Psoas muscle (tissue), 7 donors: ENCODE measurements at regions not wholly inside any gene's neighbourhood (a gene's known extent, or its start where the extent isn't known, plus 50 kb on each side); places are given as distances from the start of the nearest gene placed in this dataset.

Experiments used
- ATAC-seq, 4 donors: fragments of 200-7000 bp; cut with Tn5 transposase; one replicate each; pipeline ENCODE4 v1.9.1; 2020; ENCODE audit warnings: moderate library complexity in 3 of 4, mild to moderate bottlenecking in 2 of 4
- DNase-seq, 2 donors: peaks; one replicate each; pipeline ENCODE4 v3.0.0-alpha.2; 2020
- H3K27ac ChIP-seq: fragments of 200-600 bp; one replicate; pipeline ENCODE4 v1.8.0; 2022
- H3K27me3 ChIP-seq, 3 donors: fragments of 200-600 bp in 1 of 3; one replicate each; pipeline versions ENCODE4 v1.6.1 to v1.8.0; 2013 to 2022; ENCODE audit warnings: low read length in 2 of 3, mild to moderate bottlenecking in 2 of 3, moderate library complexity in 1 of 3; ENCODE audit not compliant: insufficient read depth in 3 of 3
- H3K36me3 ChIP-seq, 2 donors: fragments of 200-600 bp in 1 of 2; one replicate each; pipeline versions ENCODE4 v1.6.1 to v1.8.0; 2013 to 2022; ENCODE audit warnings: low read depth in 1 of 2, mild to moderate bottlenecking in 1 of 2, moderate library complexity in 1 of 2; ENCODE audit not compliant: insufficient read depth in 1 of 2
- H3K4me1 ChIP-seq: fragments of 200-600 bp; one replicate; pipeline ENCODE4 v1.8.0; 2022
- H3K4me3 ChIP-seq: fragments of 200-600 bp; one replicate; pipeline ENCODE4 v1.8.0; 2022; ENCODE audit warnings: mild to moderate bottlenecking
- H3K9me3 ChIP-seq: fragments of 200-600 bp; one replicate; pipeline ENCODE4 v1.8.0; 2022
- WGBS, 3 donors: extraction: QIAGEN DNeasy Blood & Tissue Kit; methylation state at CpG; one replicate each; pipeline versions ENCODE4 v1.1.6 to v1.1.7; 2013; 5-methylcytosine and 5-hydroxymethylcytosine counted together
- intact Hi-C, 2 donors: fragments of 100-400 bp; cut with DNase I; formaldehyde crosslinking; loops; one replicate each; pipeline versions ENCODE4 v1.11.0 to v1.14.2; 2022
- TF ChIP-seq, protein P1 (sequence below): fragments of 200-600 bp; IDR thresholded peaks from one replicate; pipeline ENCODE4 v1.8.0; 2022; ENCODE audit warnings: antibody characterized with exemption
- donor health status: healthy with polysubstance abuse.
- donor health status: DM: no; HTN: no; CAD: no; lungs with moderate emphysema.
- donor health status: Bipolar disorder and iron deficiency.
- donor health status: healthy.
- donor health status: DM: yes; HTN: yes; CAD: no.
- donor health status: DM: no; HTN: no; CAD: no.
- donor health status: DM: yes; HTN: yes; CAD: no.

DNA sequence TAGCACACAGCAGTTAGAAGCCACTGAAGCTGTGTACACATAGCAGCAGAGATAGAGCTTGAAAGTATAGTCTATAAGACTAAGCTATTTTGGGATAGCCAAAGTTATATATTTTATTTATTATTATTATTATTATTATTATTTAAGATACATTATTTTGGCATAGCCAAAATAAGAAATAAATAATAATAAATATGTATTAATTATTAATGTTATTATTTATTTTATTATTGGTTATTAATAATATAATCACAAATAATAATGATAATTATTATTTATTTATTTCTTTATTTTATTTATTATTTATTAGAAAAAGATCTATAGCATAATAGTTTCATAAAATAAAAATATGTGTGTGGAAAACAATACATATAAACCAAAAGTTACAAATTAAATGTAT lies 107.2 kb upstream of the FOXK1 start:
- Histone ChIP-seq H3K4me1 (no peaks in the 10 kb centered on the region), H3K36me3 (no peaks in the 10 kb centered on the region), H3K9me3 (no peaks in the 10 kb centered on the region), H3K4me3 (no peak overlapping the region), H3K27ac (no peak overlapping the region), H3K27me3 (no peaks in the 10 kb centered on the region)
- intact Hi-C loops, result no loop called here
- no peak for ATAC-seq
- DNase-seq, result no peak
- TF ChIP-seq, protein P1, sequence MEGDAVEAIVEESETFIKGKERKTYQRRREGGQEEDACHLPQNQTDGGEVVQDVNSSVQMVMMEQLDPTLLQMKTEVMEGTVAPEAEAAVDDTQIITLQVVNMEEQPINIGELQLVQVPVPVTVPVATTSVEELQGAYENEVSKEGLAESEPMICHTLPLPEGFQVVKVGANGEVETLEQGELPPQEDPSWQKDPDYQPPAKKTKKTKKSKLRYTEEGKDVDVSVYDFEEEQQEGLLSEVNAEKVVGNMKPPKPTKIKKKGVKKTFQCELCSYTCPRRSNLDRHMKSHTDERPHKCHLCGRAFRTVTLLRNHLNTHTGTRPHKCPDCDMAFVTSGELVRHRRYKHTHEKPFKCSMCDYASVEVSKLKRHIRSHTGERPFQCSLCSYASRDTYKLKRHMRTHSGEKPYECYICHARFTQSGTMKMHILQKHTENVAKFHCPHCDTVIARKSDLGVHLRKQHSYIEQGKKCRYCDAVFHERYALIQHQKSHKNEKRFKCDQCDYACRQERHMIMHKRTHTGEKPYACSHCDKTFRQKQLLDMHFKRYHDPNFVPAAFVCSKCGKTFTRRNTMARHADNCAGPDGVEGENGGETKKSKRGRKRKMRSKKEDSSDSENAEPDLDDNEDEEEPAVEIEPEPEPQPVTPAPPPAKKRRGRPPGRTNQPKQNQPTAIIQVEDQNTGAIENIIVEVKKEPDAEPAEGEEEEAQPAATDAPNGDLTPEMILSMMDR, result no peak

DNA sequence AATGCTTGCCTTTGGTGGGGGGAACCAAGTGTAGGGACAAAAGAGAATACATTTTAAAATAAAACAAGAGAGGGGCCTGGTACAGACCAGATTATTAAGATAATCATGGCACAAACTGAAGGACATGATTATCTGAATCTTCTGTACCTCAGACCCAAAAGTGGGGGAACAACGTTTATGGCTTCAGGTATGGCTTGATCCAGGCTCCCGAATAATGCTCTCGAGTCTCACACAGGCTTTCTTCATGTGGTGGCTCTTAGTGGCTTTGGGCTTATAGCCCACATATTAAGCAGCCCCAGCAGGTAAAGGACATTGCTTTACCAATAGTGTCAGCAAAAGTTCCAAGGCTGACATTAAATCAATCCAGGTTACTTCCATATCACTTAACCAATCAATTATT lies 106.8 kb upstream of the FOXK1 start:
- DNase-seq (no peak), ATAC-seq (no peak)
- Histone ChIP-seq H3K4me1 (no peaks in the 10 kb centered on the region), H3K27ac (no peak overlapping the region), H3K27me3 (no peaks in the 10 kb centered on the region), H3K36me3 (no peaks in the 10 kb centered on the region), H3K4me3 (no peak overlapping the region), H3K9me3 (no peaks in the 10 kb centered on the region)
- intact Hi-C loops, result no loop called here
- WGBS, 3 donors, result 90 to 96% (median 94%) methylated on average over 3 of the region's 3 CpGs
- TF ChIP-seq, protein P1, result no peak

DNA sequence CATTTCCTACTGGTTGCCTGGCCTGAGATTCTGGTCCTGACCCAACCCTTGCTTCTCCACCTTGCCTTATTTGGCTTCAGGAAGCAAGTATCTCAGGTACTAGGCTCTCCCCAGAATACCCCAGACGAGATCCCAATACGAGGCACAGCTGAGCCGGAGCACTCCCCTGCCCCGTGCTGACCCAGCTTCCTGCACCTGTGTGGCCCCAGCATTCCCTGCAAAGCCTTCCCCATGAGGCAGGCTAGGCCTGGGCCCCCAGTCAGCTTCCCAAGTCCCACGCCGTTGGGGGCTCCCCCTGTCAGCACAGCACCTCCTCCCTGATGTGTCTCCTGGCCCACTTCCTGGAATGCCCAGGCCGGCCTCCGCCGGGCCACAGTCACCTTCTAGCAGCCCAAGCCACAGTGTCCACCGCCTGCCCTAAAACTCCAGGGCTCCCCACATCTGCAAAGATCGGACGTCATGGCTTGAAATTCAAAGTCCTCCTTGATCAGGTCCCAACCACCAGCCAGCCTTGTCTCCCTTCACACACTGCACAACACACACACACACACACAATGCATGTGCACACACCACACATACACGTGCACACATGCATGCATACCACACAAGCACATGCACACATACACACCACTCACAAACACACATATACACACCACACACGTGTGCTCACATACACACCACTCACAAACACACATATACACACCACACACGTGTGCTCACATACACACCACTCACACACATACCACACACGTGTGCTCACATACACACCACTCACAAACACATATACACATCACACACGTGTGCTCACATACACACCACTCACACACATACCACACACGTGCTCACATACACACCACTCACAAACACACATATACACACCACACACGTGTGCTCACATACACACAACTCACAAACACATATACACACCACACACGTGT lies 78.9 kb upstream of the FOXK1 start:
- ATAC-seq, result no peak
- no peak overlapping the region for H3K4me3 ChIP-seq
- 71 to 74% (median 71%) methylated on average over 20 of the region's 20 CpGs for WGBS, 3 donors

DNA sequence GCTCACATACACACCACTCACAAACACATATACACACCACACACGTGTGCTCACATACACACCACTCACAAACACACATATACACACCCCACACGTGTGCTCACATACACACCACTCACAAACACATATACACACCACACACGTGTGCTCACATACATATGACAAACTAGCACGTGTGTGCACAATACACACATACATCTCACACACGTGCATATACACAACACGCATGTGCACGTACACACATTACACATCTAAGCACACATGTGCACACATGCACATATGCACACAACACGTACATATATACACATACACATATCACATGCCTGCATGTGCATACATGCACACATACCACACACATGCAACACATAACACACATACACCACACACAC lies 78.3 kb upstream of the FOXK1 start:
- Histone ChIP-seq H3K27me3 (no peaks in the 10 kb centered on the region), H3K9me3 (no peaks in the 10 kb centered on the region), H3K4me1 (no peaks in the 10 kb centered on the region), H3K36me3 (no peaks in the 10 kb centered on the region), H3K4me3 (no peak overlapping the region), H3K27ac (no peak overlapping the region)
- ATAC-seq (no peak), DNase-seq (no peak)
- intact Hi-C loops, result no loop called here
- TF ChIP-seq, protein P1, result no peak
- WGBS, 3 donors, result 95 to 97% (median 96%) methylated on average over 8 of the region's 8 CpGs

More for the DNA sequence above, 78.9 kb upstream of the FOXK1 start:
- no peak overlapping the region for H3K27ac ChIP-seq
- TF ChIP-seq, protein P1, result no peak
- no peaks in the 10 kb centered on the region for H3K4me1 ChIP-seq
- no peaks in the 10 kb centered on the region for H3K27me3 ChIP-seq
- no peaks in the 10 kb centered on the region for H3K36me3 ChIP-seq
- intact Hi-C loops, result no loop called here
- DNase-seq, result no peak
- no peaks in the 10 kb centered on the region for H3K9me3 ChIP-seq
